CD4-positive, alpha-beta T cell treated with Interferon alpha-2 for 1 hour (primary cell): ENCODE measurements at regions not wholly inside any gene's neighbourhood (a gene's known extent, or its start where the extent isn't known, plus 50 kb on each side); places are given as distances from the start of the nearest gene placed in this dataset.

Experiments used
- DNase-seq, 2 donors: peaks; one replicate each; pipeline ENCODE4 v3.0.0-alpha.2; 2020 to 2022

- no peak for DNase-seq
Observed at GRCh38 chr11:33615751-33616150, 84.9 kb downstream of the C11orf91 start.

GRCh38 chr11:33613404-33613803 is 87.2 kb downstream of the C11orf91 start:
- DNase-seq = no peak

- DNase-seq = no peak
Observed at GRCh38 chr11:33610903-33611302, 89.7 kb downstream of the C11orf91 start.

GRCh38 chr11:33608386-33608785 is 92.2 kb downstream of the C11orf91 start:
- no peak for DNase-seq

- DNase-seq = no peak
Observed at GRCh38 chr11:33606762-33607161, 93.9 kb downstream of the C11orf91 start.

GRCh38 chr11:33605703-33606102 is 94.9 kb downstream of the C11orf91 start:
- no peak for DNase-seq

GRCh38 chr11:33598426-33599069 is 102.1 kb downstream of the C11orf91 start:
- DNase-seq = no peak

- DNase-seq = no peak
Observed at GRCh38 chr11:33594188-33594587, 106.4 kb downstream of the C11orf91 start.

GRCh38 chr11:33590441-33590840 is 110.2 kb downstream of the C11orf91 start:
- no peak for DNase-seq

- no peak for DNase-seq
Observed at GRCh38 chr11:33588056-33588455, 112.6 kb downstream of the C11orf91 start.

GRCh38 chr11:33585586-33586209 is 114.9 kb downstream of the C11orf91 start:
- no peak for DNase-seq

- DNase-seq = no peak
Observed at GRCh38 chr11:33582636-33583325, 117.8 kb downstream of the C11orf91 start.

- DNase-seq = no peak
Observed at GRCh38 chr11:33579101-33579500, 121.5 kb downstream of the C11orf91 start.

- DNase-seq = no peak
Observed at GRCh38 chr11:33577204-33577603, 123.4 kb downstream of the C11orf91 start.

- no peak for DNase-seq
Observed at GRCh38 chr11:33575311-33575710, 125.3 kb downstream of the C11orf91 start.

GRCh38 chr11:33574331-33574730 is 126.3 kb downstream of the C11orf91 start:
- DNase-seq = no peak

- DNase-seq = no peak
Observed at GRCh38 chr11:33569333-33569732, 131.3 kb downstream of the C11orf91 start.

- no peak for DNase-seq
Observed at GRCh38 chr11:33567004-33567403, 133.6 kb downstream of the C11orf91 start.

GRCh38 chr11:33564856-33565453 is 135.7 kb downstream of the C11orf91 start:
- no peak for DNase-seq

GRCh38 chr11:33560729-33561128 is 139.9 kb downstream of the C11orf91 start:
- DNase-seq = no peak

- DNase-seq = no peak
Observed at GRCh38 chr11:33559567-33559966, 141.1 kb downstream of the C11orf91 start.

- DNase-seq = no peak
Observed at GRCh38 chr11:33558097-33558496, 142.5 kb downstream of the C11orf91 start.

- no peak for DNase-seq
Observed at GRCh38 chr11:33557201-33557600, 143.4 kb downstream of the C11orf91 start.

GRCh38 chr11:33554219-33554618 is 146.4 kb downstream of the C11orf91 start:
- no peak for DNase-seq
